ENCODE measurements at regions not wholly inside any gene's neighbourhood (a gene's known extent, or its start where the extent isn't known, plus 50 kb on each side); places are given as distances from the start of the nearest gene placed in this dataset.

GRCh38 chr3:53999725-54000124, 108.1 kb upstream of the SELENOK start (continued):
- TF ChIP-seq, protein P1, sequence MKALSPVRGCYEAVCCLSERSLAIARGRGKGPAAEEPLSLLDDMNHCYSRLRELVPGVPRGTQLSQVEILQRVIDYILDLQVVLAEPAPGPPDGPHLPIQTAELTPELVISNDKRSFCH (CRISPR knock-in tag; IDR thresholded peaks at IDR 0.05): no peak
- TF ChIP-seq, protein P1 (tag; IDR thresholded peaks at IDR 0.05): no peak
- TF ChIP-seq ZNF318 (IDR thresholded peaks at IDR 0.05; ENCODE audit: borderline replicate concordance in 1 of 2, low read depth in 1 of 2) (no peak), SRSF1 (IDR thresholded peaks at IDR 0.05; ENCODE audit: low read depth, low read length) (no peak)

All from K562 (cell line).